Endothelial cell (in vitro differentiated cells): ENCODE measurements at regions not wholly inside any gene's neighbourhood (a gene's known extent, or its start where the extent isn't known, plus 50 kb on each side); places are given as distances from the start of the nearest gene placed in this dataset.

Experiments
- DNase-seq: peaks from one replicate; pipeline ENCODE4 v3.0.0; 2021; ENCODE audit warnings: low spot score
- H3K27ac Mint-ChIP-seq: one replicate; pipeline ENCODE4 v1.8.0; 2021; ENCODE audit warnings: mixed read lengths, inconsistent platforms; ENCODE audit not compliant: unreplicated experiment
- H3K27me3 Mint-ChIP-seq: one replicate; pipeline ENCODE4 v1.8.0; 2021; ENCODE audit warnings: mild to moderate bottlenecking, moderate library complexity, mixed read lengths, inconsistent platforms; ENCODE audit not compliant: unreplicated experiment
- H3K36me3 Mint-ChIP-seq: one replicate; pipeline ENCODE4 v1.8.0; 2021; ENCODE audit warnings: mild to moderate bottlenecking, low read depth, mixed read lengths, inconsistent platforms; ENCODE audit not compliant: unreplicated experiment
- H3K4me1 Mint-ChIP-seq: one replicate; pipeline ENCODE4 v1.8.0; 2021; ENCODE audit warnings: mild to moderate bottlenecking, mixed read lengths, inconsistent platforms; ENCODE audit not compliant: unreplicated experiment
- H3K4me3 Mint-ChIP-seq: one replicate; pipeline ENCODE4 v1.8.0; 2021; ENCODE audit warnings: mild to moderate bottlenecking, mixed read lengths, inconsistent platforms; ENCODE audit not compliant: unreplicated experiment
- H3K9me3 Mint-ChIP-seq: one replicate; pipeline ENCODE4 v1.8.0; 2021; ENCODE audit warnings: mixed read lengths, inconsistent platforms; ENCODE audit not compliant: unreplicated experiment
- TF ChIP-seq, protein P1 (sequence below): fragments of 200-600 bp; sonication (generic); IDR thresholded peaks from one replicate; pipeline ENCODE4 v1.5.0; 2021; ENCODE audit warnings: antibody characterized with exemption; ENCODE audit not compliant: unreplicated experiment

GRCh38 chr15:25236861-25237155, 202.0 kb downstream of the UBE3A start:
- Mint-ChIP-seq H3K4me3 (no peak overlapping the region), H3K36me3 (peaks cover 23% of the 10 kb centered on the region), H3K9me3 (peaks cover 12% of the 10 kb centered on the region), H3K27me3 (peaks cover 13% of the 10 kb centered on the region), H3K4me1 (no peaks in the 10 kb centered on the region), H3K27ac (no peak overlapping the region)
- TF ChIP-seq, protein P1, sequence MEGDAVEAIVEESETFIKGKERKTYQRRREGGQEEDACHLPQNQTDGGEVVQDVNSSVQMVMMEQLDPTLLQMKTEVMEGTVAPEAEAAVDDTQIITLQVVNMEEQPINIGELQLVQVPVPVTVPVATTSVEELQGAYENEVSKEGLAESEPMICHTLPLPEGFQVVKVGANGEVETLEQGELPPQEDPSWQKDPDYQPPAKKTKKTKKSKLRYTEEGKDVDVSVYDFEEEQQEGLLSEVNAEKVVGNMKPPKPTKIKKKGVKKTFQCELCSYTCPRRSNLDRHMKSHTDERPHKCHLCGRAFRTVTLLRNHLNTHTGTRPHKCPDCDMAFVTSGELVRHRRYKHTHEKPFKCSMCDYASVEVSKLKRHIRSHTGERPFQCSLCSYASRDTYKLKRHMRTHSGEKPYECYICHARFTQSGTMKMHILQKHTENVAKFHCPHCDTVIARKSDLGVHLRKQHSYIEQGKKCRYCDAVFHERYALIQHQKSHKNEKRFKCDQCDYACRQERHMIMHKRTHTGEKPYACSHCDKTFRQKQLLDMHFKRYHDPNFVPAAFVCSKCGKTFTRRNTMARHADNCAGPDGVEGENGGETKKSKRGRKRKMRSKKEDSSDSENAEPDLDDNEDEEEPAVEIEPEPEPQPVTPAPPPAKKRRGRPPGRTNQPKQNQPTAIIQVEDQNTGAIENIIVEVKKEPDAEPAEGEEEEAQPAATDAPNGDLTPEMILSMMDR, result no peak
- DNase-seq, result no peak

DNA sequence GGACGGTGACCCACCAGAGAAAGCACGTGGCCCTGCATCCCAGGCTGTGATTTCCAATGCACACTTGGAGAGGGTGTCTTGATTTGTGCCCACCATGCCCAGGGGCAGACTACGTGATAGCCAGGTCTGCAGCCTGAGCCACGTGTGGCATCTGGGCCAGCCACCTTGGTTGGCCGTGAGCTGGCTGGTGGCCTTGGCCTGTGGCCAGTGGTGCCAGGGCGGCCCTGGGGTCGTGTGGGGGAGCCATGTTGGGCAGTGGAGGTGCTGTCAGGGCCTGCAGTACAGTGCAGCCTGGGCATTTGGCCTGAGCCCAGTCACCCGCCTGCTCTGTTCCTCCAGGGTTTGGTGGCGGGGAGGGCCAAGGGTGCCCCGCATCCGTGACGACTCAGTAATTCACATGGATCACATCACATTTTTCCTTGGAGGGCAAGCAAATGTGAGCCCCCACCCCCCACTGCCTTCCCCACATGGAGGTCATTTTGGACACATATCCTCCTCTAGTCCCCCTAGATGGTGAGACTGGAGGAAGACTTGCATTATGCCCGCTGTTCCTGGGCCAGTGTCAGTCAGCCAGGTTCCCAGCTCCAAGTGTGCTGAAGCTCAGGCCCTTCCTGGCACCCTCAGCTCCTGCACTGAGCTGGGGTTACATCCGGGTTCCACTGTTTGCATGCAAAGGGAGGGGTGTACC, 201.4 kb downstream of the UBE3A start:
- Mint-ChIP-seq H3K27me3 (peaks cover 12% of the 10 kb centered on the region), H3K4me1 (no peaks in the 10 kb centered on the region), H3K4me3 (no peak overlapping the region), H3K36me3 (peaks cover 23% of the 10 kb centered on the region), H3K9me3 (peaks cover 12% of the 10 kb centered on the region), H3K27ac (no peak overlapping the region)
- TF ChIP-seq, protein P1, result no peak
- DNase-seq, result no peak

DNA sequence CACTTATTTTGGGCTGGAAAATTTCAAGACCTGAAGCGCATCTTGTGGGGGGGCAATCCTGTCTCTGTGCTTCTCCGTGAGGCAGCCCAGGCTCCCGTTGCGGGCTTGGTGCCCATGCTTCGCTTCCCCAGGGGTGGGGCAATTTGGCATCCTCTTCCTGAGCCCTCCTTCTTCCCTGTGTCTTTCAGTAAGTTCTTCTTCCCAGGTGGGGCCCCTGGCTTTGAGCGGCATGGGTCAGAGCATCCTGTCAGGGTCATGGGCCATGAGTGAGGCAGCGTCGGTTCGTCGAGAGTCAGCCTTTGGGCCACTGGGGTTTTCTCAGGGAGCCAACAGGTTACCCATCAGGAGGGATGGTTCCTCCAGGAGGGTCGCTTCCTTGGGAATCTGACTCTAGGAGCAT, 200.7 kb downstream of the UBE3A start:
- H3K36me3 Mint-ChIP-seq, result peaks cover 23% of the 10 kb centered on the region
- H3K27me3 Mint-ChIP-seq, result peaks cover 12% of the 10 kb centered on the region
- H3K27ac Mint-ChIP-seq, result no peak overlapping the region
- H3K4me1 Mint-ChIP-seq, result no peaks in the 10 kb centered on the region
- peaks cover 12% of the 10 kb centered on the region for H3K9me3 Mint-ChIP-seq
- DNase-seq, result no peak
- TF ChIP-seq, protein P1, result no peak
- no peak overlapping the region for H3K4me3 Mint-ChIP-seq

DNA sequence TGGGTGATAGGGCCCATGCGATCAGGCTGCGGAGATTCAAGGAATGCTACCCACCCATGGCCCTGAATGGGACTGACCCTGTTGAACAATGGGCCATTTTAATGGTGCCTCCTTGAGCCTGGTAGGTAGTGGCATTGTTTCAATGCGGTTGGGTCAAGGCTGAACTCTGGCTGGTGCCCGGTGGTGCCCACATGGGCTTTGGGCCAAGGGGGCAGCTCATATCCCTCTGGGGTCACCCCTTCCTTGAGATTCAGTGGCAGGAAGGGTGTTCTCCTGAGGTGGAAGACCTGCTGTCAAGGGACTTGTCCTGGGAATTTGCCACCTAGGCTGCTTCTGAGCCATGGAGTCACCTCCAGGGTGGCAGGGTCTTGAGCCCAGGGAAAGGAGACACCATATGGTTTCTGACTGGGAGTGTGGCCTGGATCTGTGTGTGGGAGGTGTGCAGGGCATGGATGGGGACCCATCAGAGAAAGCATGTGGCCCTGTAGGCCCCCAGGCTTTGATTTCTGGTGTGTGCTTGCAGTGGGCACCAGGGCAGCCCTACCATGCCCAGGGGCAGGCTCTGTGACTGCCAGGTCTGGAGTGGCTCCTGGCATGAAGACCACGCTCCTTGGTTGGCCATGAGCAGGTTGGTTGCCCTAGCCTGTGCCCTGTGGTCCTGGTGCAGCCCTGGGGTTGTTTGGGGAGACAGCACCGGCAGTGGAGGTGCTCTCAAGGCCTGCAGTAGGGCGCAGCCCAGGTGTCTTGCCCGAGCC, 199.9 kb downstream of the UBE3A start:
- DNase-seq, result no peak
- TF ChIP-seq, protein P1, result no peak
- Mint-ChIP-seq H3K27me3 (peaks cover 11% of the 10 kb centered on the region), H3K27ac (no peak overlapping the region), H3K36me3 (peaks cover 22% of the 10 kb centered on the region), H3K4me3 (no peak overlapping the region), H3K9me3 (peaks cover 10% of the 10 kb centered on the region), H3K4me1 (no peaks in the 10 kb centered on the region)
